WERI-Rb-1 (cell line): ENCODE measurements at regions not wholly inside any gene's neighbourhood (a gene's known extent, or its start where the extent isn't known, plus 50 kb on each side); places are given as distances from the start of the nearest gene placed in this dataset.

Source experiments
- DNase-seq: peaks from one replicate; pipeline ENCODE4 v3.0.0-alpha.2; 2020
- H3K27ac ChIP-seq: fragments of 250-450 bp; sonication (Bioruptor Pico); 2 replicates; pipeline ENCODE4 v1.5.1; 2020; ENCODE audit warnings: mild to moderate bottlenecking, moderate library complexity
- H3K27me3 ChIP-seq: fragments of 250-450 bp; sonication (Bioruptor Pico); 2 replicates; pipeline ENCODE4 v1.5.1; 2021; ENCODE audit warnings: mild to moderate bottlenecking, low read depth, moderate library complexity; ENCODE audit not compliant: insufficient read depth, severe bottlenecking
- H3K36me3 ChIP-seq: fragments of 250-450 bp; sonication (Bioruptor Pico); 2 replicates; pipeline ENCODE4 v1.5.1; 2020; ENCODE audit warnings: mild to moderate bottlenecking, moderate library complexity
- H3K4me3 ChIP-seq: 2 replicates; pipeline ENCODE4 v1.5.1; 2011; ENCODE audit warnings: low read depth, mild to moderate bottlenecking, control low read depth, low read length
- H3K9me3 ChIP-seq: fragments of 250-450 bp; sonication (Bioruptor Pico); 2 replicates; pipeline ENCODE4 v1.5.1; 2021; ENCODE audit warnings: mild to moderate bottlenecking, moderate library complexity; ENCODE audit not compliant: severe bottlenecking
- TF ChIP-seq, protein P1 (sequence below): IDR thresholded peaks from 2 replicates; pipeline ENCODE4 v1.5.1; 2011; ENCODE audit warnings: low read depth, mild to moderate bottlenecking, control low read depth, inconsistent platforms, low read length

DNA sequence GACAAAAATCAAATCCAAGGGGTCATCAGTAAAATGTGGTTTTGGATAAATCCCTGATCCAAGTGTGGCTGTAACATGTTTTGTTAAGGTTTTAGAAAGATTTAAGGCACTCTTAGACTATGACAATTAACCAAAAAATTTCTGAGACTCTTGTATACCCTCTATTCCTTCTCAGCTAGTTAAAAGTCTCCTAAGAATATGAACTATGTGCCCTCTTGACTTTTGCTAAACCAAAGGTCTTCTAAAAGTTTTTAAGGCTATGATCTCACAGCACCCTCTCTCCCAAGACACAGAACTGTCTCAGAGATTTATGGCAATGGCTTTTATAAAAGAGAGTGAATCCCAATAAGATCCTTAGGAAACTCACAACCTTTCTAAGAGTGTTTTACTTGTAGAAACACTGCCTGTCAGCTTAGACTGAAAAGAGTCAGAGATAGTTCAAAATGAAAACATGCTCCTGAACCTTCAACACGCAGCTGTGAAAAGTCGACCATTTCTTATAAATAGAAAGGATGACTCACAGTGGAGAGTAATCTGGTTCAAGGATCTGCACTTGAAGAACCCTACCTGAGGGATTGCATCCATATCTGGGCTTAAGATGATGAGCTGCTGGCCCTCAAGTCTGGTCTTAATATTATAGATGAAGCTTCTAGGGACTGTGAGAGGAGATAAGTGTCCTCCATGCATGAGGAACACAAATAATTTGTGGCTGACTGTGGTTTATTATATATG lies 388.4 kb upstream of the GJE1 start:
- DNase-seq, result no peak
- H3K27ac ChIP-seq, result no peak overlapping the region

DNA sequence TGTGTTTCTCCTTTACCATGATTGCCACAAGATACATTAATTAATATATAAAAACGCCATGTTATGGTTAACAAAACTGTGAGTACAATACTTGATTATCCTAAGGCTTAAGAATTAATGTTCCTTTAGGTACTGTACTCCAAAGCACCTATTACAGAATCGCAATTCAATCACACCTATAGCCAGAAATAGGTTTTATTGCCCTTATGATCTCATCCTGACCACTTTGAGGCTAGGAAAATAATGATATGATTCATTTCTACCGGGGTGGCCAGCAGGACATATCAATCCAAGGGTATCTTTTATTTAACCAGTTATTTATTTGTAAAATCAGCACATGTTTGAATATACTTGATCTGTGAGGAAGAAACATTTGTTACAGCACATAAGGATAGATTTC lies 396.6 kb upstream of the GJE1 start:
- H3K4me3 ChIP-seq, result no peak overlapping the region
- no peaks in the 10 kb centered on the region for H3K9me3 ChIP-seq
- no peaks in the 10 kb centered on the region for H3K27me3 ChIP-seq
- H3K27ac ChIP-seq, result no peak overlapping the region
- H3K36me3 ChIP-seq, result no peaks in the 10 kb centered on the region
- TF ChIP-seq, protein P1, sequence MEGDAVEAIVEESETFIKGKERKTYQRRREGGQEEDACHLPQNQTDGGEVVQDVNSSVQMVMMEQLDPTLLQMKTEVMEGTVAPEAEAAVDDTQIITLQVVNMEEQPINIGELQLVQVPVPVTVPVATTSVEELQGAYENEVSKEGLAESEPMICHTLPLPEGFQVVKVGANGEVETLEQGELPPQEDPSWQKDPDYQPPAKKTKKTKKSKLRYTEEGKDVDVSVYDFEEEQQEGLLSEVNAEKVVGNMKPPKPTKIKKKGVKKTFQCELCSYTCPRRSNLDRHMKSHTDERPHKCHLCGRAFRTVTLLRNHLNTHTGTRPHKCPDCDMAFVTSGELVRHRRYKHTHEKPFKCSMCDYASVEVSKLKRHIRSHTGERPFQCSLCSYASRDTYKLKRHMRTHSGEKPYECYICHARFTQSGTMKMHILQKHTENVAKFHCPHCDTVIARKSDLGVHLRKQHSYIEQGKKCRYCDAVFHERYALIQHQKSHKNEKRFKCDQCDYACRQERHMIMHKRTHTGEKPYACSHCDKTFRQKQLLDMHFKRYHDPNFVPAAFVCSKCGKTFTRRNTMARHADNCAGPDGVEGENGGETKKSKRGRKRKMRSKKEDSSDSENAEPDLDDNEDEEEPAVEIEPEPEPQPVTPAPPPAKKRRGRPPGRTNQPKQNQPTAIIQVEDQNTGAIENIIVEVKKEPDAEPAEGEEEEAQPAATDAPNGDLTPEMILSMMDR, result no peak
- no peak for DNase-seq

More for the DNA sequence above, 388.4 kb upstream of the GJE1 start:
- Histone ChIP-seq H3K27me3 (no peaks in the 10 kb centered on the region), H3K9me3 (no peaks in the 10 kb centered on the region), H3K4me3 (no peak overlapping the region), H3K36me3 (no peaks in the 10 kb centered on the region)
- TF ChIP-seq, protein P1, result no peak

DNA sequence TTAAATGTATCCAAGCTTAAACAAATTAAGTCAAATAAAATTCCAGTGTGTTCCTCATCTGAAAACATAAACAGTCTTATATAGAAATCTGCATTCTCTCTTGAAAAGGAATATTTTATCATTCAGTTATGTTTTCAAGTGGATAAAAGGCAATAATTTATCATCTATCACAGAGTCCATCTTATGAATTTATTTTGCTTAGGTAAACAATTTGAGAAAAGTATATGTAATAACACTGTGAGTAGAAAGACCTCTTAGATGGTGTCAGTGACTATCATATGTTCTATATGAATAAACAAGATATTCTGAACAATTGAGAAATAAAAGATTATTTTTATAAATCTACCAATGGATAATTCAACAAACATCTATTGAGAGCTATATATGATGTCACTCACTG lies 397.6 kb upstream of the GJE1 start:
- H3K4me3 ChIP-seq, result no peak overlapping the region
- no peak overlapping the region for H3K27ac ChIP-seq
- H3K36me3 ChIP-seq, result no peaks in the 10 kb centered on the region
- no peak for DNase-seq
- TF ChIP-seq, protein P1, result no peak
- no peaks in the 10 kb centered on the region for H3K27me3 ChIP-seq
- no peaks in the 10 kb centered on the region for H3K9me3 ChIP-seq

DNA sequence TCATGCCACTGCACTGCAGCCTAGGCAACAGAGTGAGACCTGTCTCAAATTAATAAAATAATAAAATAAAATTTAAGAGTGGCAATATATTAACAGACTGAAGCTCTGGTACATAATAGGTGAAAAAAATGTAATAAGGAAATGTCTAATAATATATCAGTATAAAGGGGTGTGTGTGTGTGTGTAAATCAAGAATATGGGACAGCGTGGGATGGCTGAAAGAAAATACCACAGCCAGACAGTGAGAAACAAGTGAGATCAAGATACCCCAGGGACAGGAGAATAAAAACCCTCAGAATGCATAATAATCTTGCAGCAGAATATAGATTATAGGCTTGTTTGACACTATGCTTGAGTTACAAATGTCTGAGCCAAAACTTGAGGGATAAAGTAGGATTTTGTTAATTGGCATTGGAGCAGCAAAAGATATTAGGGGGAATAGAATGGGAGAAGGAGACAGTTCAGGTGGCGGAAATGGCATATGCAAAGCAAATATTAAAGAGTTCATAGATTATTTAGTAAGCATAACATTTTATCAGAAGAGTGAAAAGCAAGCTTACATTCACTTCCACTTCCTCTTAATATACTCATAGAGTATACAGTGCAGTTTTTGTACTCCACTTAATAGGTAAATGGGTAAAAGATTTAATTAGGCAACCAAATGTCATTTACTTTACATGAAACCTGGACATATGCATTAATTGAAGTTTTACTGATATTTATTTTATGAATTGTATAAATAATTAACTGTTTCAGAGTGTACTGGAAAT lies 398.5 kb upstream of the GJE1 start:
- TF ChIP-seq, protein P1, result no peak
- no peaks in the 10 kb centered on the region for H3K9me3 ChIP-seq
- no peaks in the 10 kb centered on the region for H3K27me3 ChIP-seq
- DNase-seq, result no peak
- H3K36me3 ChIP-seq, result no peaks in the 10 kb centered on the region
- no peak overlapping the region for H3K27ac ChIP-seq
- H3K4me3 ChIP-seq, result no peak overlapping the region

DNA sequence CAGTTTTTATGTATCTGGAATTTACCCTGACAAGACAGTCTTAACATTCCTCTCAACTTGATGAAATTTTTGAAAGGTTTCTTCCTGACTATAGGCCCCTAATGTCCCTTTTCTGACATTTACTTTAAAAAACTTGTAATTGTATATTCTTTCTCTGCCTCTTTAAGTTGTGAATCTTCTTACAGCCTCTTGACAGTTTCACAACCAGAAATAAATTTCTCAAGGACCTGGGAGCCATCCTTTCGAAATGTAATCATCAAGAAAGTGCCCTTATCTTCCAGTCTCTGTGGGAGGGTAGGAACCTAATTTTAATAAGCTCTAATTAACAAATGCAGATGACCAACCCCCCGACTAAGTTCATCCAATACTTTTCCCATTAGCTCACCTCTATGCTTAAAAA lies 403.6 kb upstream of the GJE1 start:
- DNase-seq, result no peak

More for the DNA sequence above, 403.6 kb upstream of the GJE1 start:
- Histone ChIP-seq H3K9me3 (no peaks in the 10 kb centered on the region), H3K27ac (no peak overlapping the region), H3K36me3 (no peaks in the 10 kb centered on the region), H3K27me3 (no peaks in the 10 kb centered on the region), H3K4me3 (no peak overlapping the region)
- TF ChIP-seq, protein P1, result no peak
